HS-27A (cell line): ENCODE measurements at regions not wholly inside any gene's neighbourhood (a gene's known extent, or its start where the extent isn't known, plus 50 kb on each side); places are given as distances from the start of the nearest gene placed in this dataset.
"Not testable (repeated sequence)": the region's sequence is repeated elsewhere in the genome, so short reads cannot be mapped to it uniquely, and the experiment has no call there.

Source experiments
- DNase-seq: peaks from one replicate; pipeline ENCODE4 v3.0.0-alpha.2; 2012; ENCODE audit warnings: low read depth, missing footprints

GRCh38 chr10:78654047-78654590, 414.6 kb upstream of the ZMIZ1 start:
- no peak for DNase-seq

GRCh38 chr10:78655979-78656378, 412.8 kb upstream of the ZMIZ1 start:
- DNase-seq = no peak

DNA sequence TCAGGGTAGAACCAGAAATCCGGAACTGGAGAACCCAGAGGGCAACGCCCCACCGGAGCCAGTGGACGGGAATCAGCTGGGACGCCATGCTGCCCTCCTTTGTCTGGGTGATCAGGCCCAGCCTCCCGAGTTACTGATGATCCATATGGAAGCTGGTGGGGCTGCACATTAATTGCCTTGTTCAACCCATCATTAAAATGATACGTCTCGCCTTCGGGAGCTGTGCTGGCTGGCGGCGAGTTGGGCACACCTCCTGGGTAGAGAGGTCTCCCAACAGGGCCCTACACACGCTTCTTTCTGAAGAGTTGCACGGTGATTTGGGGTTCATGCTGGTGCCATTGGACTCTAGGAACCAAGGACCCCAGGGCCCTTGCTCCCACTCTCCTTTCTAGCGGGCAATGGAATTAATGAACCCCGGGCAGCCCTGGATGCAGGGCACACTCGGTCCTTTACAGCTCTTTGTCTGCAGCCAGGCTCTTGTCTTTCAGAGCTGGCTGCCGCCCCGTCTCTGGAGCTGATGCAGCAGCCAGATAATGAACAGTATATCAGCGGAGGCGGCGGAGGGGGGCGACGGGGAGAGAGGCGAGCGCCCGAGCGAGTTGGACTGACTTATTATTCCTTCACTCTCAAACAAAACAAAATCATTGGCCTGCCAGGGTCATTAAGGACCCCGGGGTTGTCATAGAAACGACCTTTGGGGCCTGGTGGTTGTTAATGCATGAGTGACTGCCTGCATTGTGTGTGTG, 412.2 kb upstream of the ZMIZ1 start:
- DNase-seq = no peak

DNA sequence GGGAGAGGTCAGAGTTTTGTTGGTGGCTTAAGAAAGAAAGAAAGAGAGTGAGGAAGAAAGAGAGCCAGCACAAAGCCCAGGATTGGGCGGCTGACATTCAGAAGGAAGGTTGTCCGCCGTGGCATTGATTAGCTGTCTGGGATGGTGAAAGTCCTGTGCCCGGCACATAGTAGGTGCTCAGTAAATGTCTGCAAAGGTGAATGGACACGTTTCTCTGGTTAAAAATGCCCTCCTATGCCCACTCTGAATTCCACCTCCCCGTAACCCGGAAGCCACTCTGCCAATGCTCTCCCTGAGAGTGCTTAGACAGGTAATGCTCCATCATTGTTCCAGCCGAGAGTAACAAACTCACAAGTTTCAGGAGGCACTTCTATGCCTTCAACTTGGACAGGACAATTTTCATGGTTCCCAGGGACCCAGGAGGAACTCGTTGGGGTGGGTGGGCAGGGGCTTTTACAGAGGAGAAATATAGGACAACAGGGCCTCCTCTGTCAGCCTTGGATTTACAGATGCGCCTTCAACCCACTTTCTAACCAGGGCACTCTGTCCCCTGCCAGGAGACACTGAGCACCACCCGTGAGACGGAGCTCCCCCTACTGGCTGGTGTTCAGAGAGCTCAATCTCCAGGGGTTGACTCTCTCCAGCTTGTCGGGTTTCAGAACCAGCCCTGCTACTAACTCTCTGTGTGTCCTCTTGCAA, 411.5 kb upstream of the ZMIZ1 start:
- no peak for DNase-seq

DNA sequence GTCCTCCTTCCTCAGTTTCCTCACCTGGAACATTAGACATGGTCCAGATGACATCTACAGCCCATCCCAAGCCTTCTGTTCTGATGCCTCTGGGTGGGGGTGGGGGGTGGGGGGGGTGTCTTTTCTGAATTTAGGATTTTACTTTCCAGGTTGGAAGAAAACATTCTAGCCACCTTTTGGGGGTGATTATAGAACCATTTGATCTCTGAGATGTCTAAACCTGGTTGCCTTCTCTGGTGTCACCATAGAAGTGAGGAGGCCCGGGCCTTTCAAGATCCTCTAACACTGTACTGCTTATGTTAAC, 411.0 kb upstream of the ZMIZ1 start:
- DNase-seq = no peak

- DNase-seq = no peak
Measured at GRCh38 chr10:78658645-78659597, 409.8 kb upstream of the ZMIZ1 start.

DNA sequence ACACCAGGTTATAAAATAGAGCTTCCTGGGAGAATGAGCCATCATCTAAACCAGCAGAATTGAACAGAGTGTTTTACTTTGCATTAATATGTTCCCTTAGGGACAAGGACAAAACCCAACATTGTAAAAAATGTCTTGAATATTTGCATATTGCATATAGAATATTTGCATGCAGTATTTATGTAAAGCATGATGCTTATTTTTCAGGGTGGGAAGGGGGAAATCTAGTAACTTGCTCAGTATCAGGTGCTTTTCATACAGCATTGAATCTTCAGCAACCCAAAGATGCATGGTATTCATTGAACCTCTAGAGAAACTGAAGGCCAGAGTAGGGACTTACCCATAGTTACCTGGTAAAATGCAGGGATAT, 409.2 kb upstream of the ZMIZ1 start:
- no peak for DNase-seq

DNA sequence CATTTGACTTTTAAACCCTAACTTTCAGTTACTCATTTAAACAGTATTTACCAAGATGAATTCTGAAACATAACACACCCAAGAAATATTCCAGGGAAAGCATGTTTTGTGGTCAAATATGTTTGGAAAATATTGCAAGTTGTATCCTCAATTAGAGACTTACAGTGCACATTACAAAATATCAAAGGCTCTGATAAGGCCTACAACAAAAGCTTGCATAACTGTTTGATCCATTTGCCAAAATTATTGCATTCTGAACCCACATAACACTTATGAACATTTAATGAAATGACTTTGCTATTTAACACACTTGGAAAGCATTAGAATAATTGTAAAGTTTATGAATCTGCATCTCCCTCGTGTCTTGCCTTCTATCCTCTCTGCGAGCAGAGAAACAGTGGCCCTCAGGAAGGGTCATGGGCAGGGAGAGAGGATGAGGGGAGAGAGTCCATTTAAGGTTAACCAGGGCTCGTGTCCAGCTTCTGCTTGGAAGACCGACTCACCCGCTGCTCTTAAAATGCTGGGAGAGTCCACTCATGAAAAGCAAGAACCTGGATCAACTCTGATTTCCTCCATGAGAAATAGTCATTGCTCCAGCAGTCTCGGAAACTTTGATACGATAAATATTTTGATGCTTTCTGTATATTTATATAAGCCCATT, 408.2 kb upstream of the ZMIZ1 start:
- DNase-seq = no peak

GRCh38 chr10:78663721-78664120, 405.0 kb upstream of the ZMIZ1 start:
- no peak for DNase-seq

DNA sequence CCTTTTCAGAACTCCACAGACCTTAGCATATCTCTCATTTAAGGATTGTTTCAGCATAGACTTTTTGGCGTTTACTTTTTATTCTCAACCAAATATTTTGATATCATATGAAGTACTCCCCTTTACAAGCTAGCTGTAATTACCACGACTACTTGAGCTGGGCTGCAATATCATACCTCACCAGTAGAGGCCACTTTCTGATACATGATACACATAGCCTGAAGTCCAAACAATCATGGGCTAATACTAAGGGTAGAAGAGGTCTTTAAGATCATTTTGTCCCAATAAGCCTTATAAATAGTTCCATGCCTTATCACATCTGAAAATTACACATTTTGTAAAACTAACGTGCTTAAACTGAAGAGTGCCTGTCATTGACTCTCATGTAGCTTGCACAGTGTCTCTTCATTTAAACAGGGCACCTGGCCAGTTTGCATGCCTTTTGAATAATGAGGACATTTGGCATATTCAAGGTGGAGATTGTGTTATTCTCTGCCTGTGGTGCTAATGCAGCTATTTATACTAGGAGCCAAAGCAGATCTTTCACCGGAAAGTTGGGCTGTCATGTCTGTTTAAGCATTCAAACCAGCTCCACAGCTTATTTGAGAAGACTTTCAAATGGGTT, 403.7 kb upstream of the ZMIZ1 start:
- no peak for DNase-seq

DNA sequence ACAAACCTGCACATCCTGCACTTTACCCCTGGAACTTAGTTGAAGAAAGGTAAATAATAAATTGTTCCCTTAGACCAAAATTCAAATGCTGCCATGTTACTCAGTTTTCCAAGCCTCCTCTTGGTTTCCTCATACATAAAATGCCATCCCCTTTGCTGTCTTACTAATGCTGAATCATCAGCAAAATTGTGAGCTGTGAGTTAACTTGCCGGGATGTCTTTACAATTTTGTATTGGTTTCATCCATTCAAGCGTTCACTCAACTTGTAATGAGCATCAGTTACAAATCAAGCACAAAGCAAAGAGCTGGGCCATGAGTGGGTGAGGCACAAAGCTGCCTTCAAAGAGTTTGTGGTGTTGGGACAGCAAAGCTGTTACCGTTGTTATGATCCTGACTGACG, 395.8 kb upstream of the ZMIZ1 start:
- no peak for DNase-seq

DNA sequence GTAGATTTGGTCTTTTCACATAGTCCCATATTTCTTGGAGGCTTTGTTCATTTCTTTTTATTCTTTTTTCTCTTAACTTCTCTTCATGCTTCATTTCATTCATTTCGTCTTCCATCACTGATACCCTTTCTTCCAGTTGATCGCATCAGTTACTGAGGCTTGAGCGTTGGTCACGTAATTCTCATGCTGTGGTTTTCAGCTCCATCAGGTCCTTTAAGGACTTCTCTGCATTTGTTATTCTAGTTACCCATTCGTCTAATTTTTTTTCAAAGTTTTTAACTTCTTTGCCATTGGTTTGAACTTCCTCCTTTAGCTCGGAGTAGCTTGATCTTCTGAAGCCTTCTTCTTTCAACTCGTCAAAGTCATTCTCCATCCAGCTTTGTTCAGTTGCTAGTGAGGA, 387.6 kb upstream of the ZMIZ1 start:
- DNase-seq = not testable (repeated sequence)

DNA sequence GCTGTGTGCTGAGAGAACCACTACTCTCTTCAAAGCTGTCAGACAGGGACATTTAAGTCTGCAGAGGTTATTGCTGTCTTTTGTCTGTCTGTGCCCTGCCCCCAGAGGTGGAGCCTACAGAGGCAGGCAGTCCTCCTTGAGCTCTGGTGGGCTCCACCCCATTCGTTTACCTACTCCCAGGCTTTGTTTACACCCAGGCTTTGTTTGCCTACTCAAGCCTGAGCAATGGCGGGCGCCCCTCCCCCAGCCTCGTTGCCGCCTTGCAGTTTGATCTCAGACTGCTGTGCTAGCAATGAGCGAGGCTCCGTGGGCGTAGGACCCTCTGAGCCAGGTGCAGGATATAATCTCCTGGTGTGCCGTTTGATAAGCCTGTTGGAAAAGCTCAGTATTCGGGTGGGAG, 386.8 kb upstream of the ZMIZ1 start:
- DNase-seq = not testable (repeated sequence)

GRCh38 chr10:78684947-78685346, 383.8 kb upstream of the ZMIZ1 start:
- DNase-seq = no peak

GRCh38 chr10:78685466-78686103, 383.2 kb upstream of the ZMIZ1 start:
- DNase-seq = no peak

DNA sequence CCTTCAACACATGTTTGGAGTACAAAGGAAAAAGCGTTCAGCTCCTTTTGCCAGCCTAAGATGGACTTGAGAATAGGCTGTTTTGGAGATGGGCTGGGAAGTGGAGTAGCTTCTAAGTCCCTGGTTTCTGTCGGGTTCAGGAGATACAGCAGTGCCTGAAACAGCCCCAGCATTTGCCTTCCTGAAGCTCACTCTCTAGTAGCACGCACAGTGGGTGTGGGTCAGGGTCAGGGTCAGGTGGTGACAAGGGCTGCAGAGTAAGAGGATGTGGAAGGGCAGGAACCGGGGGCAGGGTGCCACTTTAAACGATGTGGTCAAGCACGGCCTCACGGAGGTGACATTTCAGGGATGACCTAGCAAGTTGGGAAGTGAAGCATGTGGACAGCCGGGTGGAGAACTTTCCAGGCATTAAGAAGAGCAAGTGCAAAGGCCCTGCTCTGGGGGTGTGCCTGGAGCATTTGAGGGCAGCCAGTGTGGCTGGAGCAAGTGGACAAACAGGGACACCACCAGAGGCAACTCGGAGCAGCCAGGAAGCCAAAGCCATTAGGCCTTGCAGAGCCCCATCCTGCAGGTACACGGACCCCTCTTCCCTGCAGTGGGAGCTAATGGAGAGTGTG, 382.2 kb upstream of the ZMIZ1 start:
- no peak for DNase-seq

GRCh38 chr10:78687626-78688025, 381.1 kb upstream of the ZMIZ1 start:
- no peak for DNase-seq

DNA sequence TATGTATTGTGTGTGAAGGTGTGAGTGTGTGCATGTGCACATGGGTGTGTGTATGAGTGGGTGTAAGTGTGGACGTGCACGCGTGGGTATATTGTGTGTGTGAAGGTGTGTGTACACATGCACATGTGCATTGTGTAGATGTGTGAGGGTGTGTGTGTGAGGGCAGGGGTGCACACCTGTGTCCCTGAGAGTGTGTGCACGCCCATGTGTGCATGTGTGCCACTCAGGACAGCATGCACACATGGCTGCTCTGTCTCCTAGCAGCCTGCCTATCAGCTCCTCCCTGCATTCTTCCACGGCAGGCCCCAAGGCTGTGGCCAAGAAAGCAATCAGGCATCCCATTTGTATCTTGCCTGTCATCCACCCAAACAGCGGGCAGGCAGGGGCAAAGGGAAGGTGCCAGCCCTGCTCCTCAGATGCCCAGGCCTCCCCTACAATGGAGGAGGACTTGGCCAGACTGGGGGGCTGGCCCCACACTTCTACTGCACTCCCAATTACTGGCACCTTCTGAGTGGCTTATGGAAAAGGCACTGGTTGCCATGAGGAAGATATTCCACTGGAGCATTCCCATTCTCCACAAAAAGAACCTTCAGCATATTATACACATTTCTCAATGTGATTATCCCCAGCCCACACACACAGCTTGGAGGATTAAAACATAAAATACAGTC, 380.4 kb upstream of the ZMIZ1 start:
- DNase-seq = no peak

DNA sequence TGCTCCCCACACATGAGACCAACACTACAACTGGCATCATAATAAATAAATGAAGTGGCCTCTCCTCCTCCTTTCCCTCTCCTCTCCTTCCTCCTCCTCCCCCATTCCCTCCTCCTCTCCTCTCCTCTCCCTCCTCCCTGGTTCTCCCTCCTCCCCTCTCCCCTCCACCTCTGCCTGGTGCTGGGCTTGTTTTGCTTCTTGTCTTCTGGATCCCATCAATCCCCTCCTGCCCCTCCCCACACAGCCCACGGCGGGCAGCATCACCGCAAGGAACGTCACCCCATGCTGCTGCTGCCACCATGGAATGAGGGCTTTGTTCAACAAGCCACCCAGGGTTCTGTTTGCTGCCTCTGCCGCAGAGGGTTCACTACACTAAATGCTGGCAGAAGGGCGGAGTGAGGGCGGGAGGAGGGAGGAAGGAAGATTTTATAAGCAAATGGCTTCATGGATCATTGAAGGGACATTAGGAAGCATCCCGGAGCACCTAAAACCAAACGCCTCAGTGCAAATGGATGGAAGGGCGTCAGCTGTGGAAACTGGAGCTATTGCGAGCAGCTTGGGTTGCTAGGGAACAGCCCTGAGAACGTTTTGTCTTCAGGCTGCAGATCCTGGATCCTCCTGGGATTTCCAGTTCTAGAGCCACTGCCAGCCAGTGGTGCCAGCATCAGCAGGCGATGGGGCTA, 379.7 kb upstream of the ZMIZ1 start:
- no peak for DNase-seq

- no peak for DNase-seq
Measured at GRCh38 chr10:78689584-78689935, 379.2 kb upstream of the ZMIZ1 start.
